ENCODE measurements at regions not wholly inside any gene's neighbourhood (a gene's known extent, or its start where the extent isn't known, plus 50 kb on each side); places are given as distances from the start of the nearest gene placed in this dataset.

DNA sequence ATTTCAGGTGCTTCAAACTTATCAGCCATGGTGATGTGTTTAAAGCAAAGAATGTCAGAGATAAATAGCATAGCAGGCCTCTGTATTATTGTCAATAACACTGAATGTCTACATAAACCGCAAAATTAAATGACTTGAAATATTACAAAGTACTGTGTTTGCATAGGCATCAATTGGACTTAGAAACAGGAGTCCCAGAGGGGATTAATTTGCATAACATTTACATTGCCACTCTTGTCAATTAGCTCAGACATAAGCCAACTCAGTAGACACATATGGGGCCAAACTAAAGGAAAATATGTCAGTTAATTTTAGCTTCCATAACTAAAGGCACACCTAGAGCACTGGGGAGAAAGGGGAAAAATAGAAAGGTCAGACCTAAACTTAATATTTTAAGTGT, 814.5 kb upstream of the NEGR1 start:
- Histone ChIP-seq H3K4me3 (ENCODE audit: low read depth, low read length) (no peak overlapping the region), H3K27me3 (ENCODE audit: control insufficient read depth, insufficient read depth, low read length) (no peaks in the 10 kb centered on the region), H3K36me3 (ENCODE audit: control insufficient read depth, insufficient read depth, low read length) (no peaks in the 10 kb centered on the region)
- no peak for DNase-seq (ENCODE audit: low read depth)
- TF ChIP-seq, protein P1, sequence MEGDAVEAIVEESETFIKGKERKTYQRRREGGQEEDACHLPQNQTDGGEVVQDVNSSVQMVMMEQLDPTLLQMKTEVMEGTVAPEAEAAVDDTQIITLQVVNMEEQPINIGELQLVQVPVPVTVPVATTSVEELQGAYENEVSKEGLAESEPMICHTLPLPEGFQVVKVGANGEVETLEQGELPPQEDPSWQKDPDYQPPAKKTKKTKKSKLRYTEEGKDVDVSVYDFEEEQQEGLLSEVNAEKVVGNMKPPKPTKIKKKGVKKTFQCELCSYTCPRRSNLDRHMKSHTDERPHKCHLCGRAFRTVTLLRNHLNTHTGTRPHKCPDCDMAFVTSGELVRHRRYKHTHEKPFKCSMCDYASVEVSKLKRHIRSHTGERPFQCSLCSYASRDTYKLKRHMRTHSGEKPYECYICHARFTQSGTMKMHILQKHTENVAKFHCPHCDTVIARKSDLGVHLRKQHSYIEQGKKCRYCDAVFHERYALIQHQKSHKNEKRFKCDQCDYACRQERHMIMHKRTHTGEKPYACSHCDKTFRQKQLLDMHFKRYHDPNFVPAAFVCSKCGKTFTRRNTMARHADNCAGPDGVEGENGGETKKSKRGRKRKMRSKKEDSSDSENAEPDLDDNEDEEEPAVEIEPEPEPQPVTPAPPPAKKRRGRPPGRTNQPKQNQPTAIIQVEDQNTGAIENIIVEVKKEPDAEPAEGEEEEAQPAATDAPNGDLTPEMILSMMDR (IDR thresholded peaks at IDR 0.05; ENCODE audit: insufficient read depth, low read length, severe bottlenecking): no peak
- FAIRE-seq: no peak

DNA sequence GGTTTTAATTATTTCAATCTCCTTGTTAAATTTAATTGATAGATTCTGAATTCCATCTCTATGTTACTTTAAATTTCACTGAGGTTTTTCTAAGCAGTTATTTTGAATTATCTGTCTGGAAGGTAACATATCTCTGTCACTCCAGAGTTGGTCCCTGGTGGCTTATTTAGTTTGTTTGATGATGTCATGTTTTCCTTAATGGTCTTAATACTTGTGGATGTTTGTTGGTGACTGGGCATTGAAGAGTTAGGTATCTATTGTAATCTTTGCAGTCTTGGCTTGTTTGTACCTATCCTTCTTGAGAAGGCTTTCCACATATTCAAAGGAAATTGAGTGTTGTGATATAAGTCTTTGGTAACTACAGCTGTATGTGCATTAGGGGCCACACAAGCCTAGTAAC, 810.0 kb upstream of the NEGR1 start:
- Histone ChIP-seq H3K36me3 (ENCODE audit: control insufficient read depth, insufficient read depth, low read length) (no peaks in the 10 kb centered on the region), H3K27me3 (ENCODE audit: control insufficient read depth, insufficient read depth, low read length) (no peaks in the 10 kb centered on the region), H3K4me3 (ENCODE audit: low read depth, low read length) (no peak overlapping the region)
- FAIRE-seq: no peak
- no peak for DNase-seq (ENCODE audit: low read depth)
- TF ChIP-seq, protein P1 (IDR thresholded peaks at IDR 0.05; ENCODE audit: insufficient read depth, low read length, severe bottlenecking): no peak

DNA sequence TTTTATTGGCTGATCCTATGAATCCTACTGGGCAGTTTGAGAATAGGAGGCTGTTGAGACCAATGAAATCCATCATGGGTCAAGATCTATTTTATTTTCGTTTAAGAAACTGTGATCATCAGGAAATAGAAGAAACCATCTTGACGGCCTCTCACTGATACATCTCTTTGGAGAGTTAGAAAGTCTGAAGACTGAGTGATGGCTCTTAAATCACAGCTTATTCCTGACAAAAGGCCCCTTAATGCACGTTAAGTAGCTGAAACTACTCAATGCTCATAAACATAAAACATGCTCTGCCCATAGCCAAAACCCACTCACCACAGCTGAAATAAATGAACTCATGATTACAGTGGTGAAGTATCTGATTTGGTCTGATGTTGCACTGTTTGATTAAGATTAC, 784.5 kb upstream of the NEGR1 start:
- Histone ChIP-seq H3K36me3 (ENCODE audit: control insufficient read depth, insufficient read depth, low read length) (no peaks in the 10 kb centered on the region), H3K27me3 (ENCODE audit: control insufficient read depth, insufficient read depth, low read length) (no peaks in the 10 kb centered on the region), H3K4me3 (ENCODE audit: low read depth, low read length) (no peak overlapping the region)
- TF ChIP-seq, protein P1 (IDR thresholded peaks at IDR 0.05; ENCODE audit: insufficient read depth, low read length, severe bottlenecking): no peak
- DNase-seq (ENCODE audit: low read depth) (no peak), FAIRE-seq (no peak)

DNA sequence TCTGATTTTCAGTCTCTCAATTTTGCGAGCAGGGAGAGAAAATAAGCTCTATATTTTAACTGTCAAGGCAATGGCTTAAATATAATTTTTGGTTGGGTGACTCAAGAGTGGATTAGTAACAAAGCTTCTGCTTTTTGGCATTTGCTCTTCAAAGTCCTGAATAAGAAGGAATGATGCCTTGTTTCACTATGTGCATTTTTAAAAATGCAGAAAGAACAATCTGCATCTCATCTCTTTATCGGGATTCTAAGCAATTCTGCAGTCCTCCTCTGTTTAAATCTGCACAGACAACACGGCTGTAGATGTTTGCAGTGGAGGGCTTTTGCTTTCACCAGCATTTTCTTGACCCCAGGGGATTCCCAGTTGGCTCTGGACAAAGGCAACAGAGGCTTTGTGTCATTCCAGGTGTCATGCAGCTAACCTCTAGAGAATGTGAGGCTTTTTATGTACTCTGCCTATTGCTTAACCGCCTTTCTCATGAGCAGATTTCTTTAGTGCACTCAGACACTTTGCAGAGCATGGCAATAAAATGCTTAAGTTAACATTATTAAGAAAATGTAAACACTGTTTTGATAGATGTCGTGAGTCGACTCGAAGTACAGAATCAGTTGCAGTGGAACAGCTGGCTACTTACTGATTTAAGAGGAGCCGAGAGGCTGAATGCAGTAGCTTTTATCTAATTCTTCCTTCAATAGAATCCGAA, 783.2 kb upstream of the NEGR1 start:
- FAIRE-seq: no peak
- TF ChIP-seq, protein P1 (IDR thresholded peaks at IDR 0.05; ENCODE audit: insufficient read depth, low read length, severe bottlenecking): no peak
- DNase-seq (ENCODE audit: low read depth): no peak
- Histone ChIP-seq H3K36me3 (ENCODE audit: control insufficient read depth, insufficient read depth, low read length) (no peaks in the 10 kb centered on the region), H3K27me3 (ENCODE audit: control insufficient read depth, insufficient read depth, low read length) (no peaks in the 10 kb centered on the region), H3K4me3 (ENCODE audit: low read depth, low read length) (no peak overlapping the region)

DNA sequence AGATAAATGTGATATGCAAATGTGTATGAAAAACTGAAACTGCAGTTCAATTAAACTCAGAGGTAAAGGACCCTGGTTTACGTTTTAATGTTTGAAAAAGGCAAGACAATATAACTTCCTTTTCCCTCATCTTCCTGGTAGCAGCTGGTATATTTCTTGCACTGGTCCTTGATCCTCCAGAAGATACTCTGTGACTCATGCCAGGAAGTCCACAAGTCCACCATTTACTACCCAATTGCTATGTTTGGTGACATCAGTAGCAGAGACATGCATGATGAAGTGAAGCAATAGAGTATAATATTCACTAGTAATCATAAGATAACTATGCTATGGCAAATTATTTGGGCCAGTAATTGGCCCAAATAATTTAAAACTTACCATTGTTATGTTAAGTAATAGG, 774.5 kb upstream of the NEGR1 start:
- TF ChIP-seq, protein P1 (IDR thresholded peaks at IDR 0.05; ENCODE audit: insufficient read depth, low read length, severe bottlenecking): no peak
- FAIRE-seq (no peak), DNase-seq (ENCODE audit: low read depth) (no peak)
- Histone ChIP-seq H3K27me3 (ENCODE audit: control insufficient read depth, insufficient read depth, low read length) (no peaks in the 10 kb centered on the region), H3K36me3 (ENCODE audit: control insufficient read depth, insufficient read depth, low read length) (no peaks in the 10 kb centered on the region), H3K4me3 (ENCODE audit: low read depth, low read length) (no peak overlapping the region)
